ENCODE measurements at regions not wholly inside any gene's neighbourhood (a gene's known extent, or its start where the extent isn't known, plus 50 kb on each side); places are given as distances from the start of the nearest gene placed in this dataset.
A peak's percentile ranks its signal among the peaks of the same experiment; 100 is the strongest.

- H3K4me1 Mint-ChIP-seq (ENCODE audit: low read depth in 2 of 2): peaks cover 13 to 18% of the 10 kb centered on the region in 2 donors
- H3K27ac Mint-ChIP-seq: no peak overlapping the region
- H3K4me3 Mint-ChIP-seq: no peak overlapping the region
- H3K36me3 Mint-ChIP-seq (ENCODE audit: insufficient read depth): no peaks in the 10 kb centered on the region
- H3K27me3 Mint-ChIP-seq: no peaks in the 10 kb centered on the region
- ATAC-seq (replicated peaks) (no peak), DNase-seq (no peak)
- H3K9me3 Mint-ChIP-seq: no peaks in the 10 kb centered on the region
Measured at GRCh38 chr7:132656341-132656740, 80.1 kb upstream of the PLXNA4 start.

DNA sequence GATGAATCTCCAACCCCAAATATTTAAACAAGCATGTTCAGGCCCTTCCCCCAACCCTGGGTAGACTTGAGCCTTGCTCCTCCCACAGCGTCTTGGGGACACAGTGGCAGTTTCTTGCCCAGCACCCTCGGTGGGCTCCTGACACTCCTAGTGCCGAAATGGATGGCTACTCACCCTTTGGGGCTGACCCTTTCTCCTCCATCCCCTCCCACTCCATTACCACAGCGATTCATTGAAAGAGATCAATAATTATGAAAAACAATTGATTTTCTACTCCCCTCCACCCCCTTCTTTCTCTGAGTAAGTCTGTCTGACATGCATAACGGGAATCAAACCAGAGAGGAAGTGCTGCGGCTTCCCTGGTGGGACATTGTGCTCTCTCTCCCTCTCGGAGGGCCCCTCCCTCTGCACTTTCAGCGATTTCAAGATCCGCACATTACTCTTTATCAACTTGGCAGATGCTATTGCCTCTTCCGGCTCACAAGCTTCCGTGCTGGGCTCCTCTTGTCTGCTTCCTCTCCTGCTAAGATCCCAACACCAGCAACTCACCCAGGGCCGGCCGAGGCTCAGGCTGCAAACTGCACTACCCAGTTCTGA is 79.0 kb upstream of the PLXNA4 start:
- peak overlapping the region; percentile 55 to 72 for H3K27ac Mint-ChIP-seq
- ATAC-seq (replicated peaks): peak; percentile 82
- DNase-seq: peak; percentile 5 to 29 (median 9)
- no peaks in the 10 kb centered on the region for H3K9me3 Mint-ChIP-seq
- H3K4me1 Mint-ChIP-seq (ENCODE audit: low read depth in 2 of 2): peaks cover 13 to 18% of the 10 kb centered on the region in 2 donors
- H3K4me3 Mint-ChIP-seq: peak overlapping the region; percentile 71 to 82
- H3K27me3 Mint-ChIP-seq: no peaks in the 10 kb centered on the region
- H3K36me3 Mint-ChIP-seq (ENCODE audit: insufficient read depth): no peaks in the 10 kb centered on the region

- H3K4me3 Mint-ChIP-seq: peak overlapping the region in 1 of 2 donors; percentile 29
- peaks cover 13 to 18% of the 10 kb centered on the region in 2 donors for H3K4me1 Mint-ChIP-seq (ENCODE audit: low read depth in 2 of 2)
- no peaks in the 10 kb centered on the region for H3K36me3 Mint-ChIP-seq (ENCODE audit: insufficient read depth)
- H3K27ac Mint-ChIP-seq: no peak overlapping the region
- H3K9me3 Mint-ChIP-seq: no peaks in the 10 kb centered on the region
- DNase-seq (no peak), ATAC-seq (replicated peaks) (peak; percentile 42)
- H3K27me3 Mint-ChIP-seq: no peaks in the 10 kb centered on the region
Measured at GRCh38 chr7:132654150-132654549, 77.9 kb upstream of the PLXNA4 start.

- Mint-ChIP-seq H3K36me3 (ENCODE audit: insufficient read depth) (no peaks in the 10 kb centered on the region), H3K27me3 (no peaks in the 10 kb centered on the region), H3K4me3 (no peak overlapping the region), H3K27ac (no peak overlapping the region), H3K9me3 (no peaks in the 10 kb centered on the region), H3K4me1 (ENCODE audit: low read depth in 2 of 2) (peaks cover 13 to 18% of the 10 kb centered on the region in 2 donors)
- DNase-seq: no peak
- ATAC-seq (replicated peaks): no peak
Measured at GRCh38 chr7:132653366-132653930, 77.2 kb upstream of the PLXNA4 start.

- Mint-ChIP-seq H3K36me3 (ENCODE audit: insufficient read depth) (no peaks in the 10 kb centered on the region), H3K4me3 (no peak overlapping the region), H3K27me3 (no peaks in the 10 kb centered on the region), H3K9me3 (no peaks in the 10 kb centered on the region), H3K27ac (no peak overlapping the region), H3K4me1 (ENCODE audit: low read depth in 2 of 2) (peaks cover 13 to 18% of the 10 kb centered on the region in 2 donors)
- no peak for ATAC-seq (replicated peaks)
- no peak for DNase-seq
Measured at GRCh38 chr7:132652507-132652906, 76.2 kb upstream of the PLXNA4 start.

DNA sequence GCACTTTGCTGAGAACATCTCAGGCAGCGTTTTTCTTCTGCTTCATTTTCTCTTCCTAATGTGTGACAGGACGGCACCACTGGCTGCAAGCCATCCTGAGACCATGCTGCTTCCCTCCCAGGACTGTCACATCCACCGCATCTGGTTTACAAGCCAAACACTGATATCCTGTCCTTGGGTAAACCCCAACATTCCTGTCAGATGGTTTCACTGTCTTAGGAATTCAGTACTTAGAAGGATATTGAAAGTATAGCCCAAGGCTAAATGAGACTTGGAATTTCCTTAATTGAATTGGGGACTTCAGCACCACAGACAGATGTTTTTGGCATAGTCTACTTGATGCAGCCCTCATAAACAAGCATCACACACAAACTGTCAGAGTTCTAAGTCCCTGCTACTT is 74.2 kb upstream of the PLXNA4 start:
- no peaks in the 10 kb centered on the region for H3K27me3 Mint-ChIP-seq
- H3K9me3 Mint-ChIP-seq: no peaks in the 10 kb centered on the region
- no peak for ATAC-seq (replicated peaks)
- H3K4me3 Mint-ChIP-seq: no peak overlapping the region
- H3K36me3 Mint-ChIP-seq (ENCODE audit: insufficient read depth): no peaks in the 10 kb centered on the region
- DNase-seq: no peak
- no peak overlapping the region for H3K27ac Mint-ChIP-seq
- H3K4me1 Mint-ChIP-seq (ENCODE audit: low read depth in 2 of 2): peaks cover 10% of the 10 kb centered on the region in 2 donors

DNA sequence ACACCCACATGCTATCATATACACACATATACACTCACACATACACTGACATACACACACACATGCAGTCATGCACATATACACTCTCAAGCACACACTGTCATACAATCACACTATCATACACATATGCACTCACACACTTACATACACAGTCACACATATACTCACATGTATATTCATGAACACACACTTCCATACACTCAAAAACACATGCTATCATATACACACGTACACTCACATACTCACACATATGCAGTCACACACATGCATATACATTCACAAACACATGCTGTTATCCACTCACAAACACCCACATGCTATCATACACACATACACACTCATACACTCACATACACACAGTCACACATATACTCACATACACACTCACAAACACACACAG is 71.0 kb upstream of the PLXNA4 start:
- H3K27me3 Mint-ChIP-seq: no peaks in the 10 kb centered on the region
- H3K27ac Mint-ChIP-seq: no peak overlapping the region
- no peaks in the 10 kb centered on the region for H3K9me3 Mint-ChIP-seq
- ATAC-seq (replicated peaks): no peak
- H3K4me3 Mint-ChIP-seq: no peak overlapping the region
- no peak for DNase-seq
- H3K4me1 Mint-ChIP-seq (ENCODE audit: low read depth in 2 of 2): no peaks in the 10 kb centered on the region
- H3K36me3 Mint-ChIP-seq (ENCODE audit: insufficient read depth): no peaks in the 10 kb centered on the region

DNA sequence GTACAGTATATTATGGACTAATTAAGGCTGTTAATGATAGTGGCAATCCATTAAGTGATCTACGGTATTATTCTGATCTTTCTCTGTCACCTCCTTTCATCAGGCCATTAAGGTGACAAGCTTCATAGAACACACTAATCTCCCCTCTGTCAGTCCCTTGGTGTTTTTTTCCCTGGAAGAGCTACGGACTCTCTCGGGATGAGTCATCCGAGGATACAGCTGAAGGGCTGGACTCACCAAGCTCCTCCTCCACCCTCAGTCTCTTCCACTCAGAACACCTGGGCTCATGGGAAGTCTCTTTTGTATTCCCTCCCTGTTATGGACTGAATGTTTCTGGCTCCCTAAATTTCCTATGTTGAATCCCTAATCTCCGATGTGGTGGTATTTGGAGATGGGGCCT is 69.8 kb upstream of the PLXNA4 start:
- Mint-ChIP-seq H3K36me3 (ENCODE audit: insufficient read depth) (no peaks in the 10 kb centered on the region), H3K4me3 (no peak overlapping the region), H3K27me3 (no peaks in the 10 kb centered on the region), H3K9me3 (no peaks in the 10 kb centered on the region), H3K27ac (no peak overlapping the region), H3K4me1 (ENCODE audit: low read depth in 2 of 2) (no peaks in the 10 kb centered on the region)
- DNase-seq (no peak), ATAC-seq (replicated peaks) (no peak)

DNA sequence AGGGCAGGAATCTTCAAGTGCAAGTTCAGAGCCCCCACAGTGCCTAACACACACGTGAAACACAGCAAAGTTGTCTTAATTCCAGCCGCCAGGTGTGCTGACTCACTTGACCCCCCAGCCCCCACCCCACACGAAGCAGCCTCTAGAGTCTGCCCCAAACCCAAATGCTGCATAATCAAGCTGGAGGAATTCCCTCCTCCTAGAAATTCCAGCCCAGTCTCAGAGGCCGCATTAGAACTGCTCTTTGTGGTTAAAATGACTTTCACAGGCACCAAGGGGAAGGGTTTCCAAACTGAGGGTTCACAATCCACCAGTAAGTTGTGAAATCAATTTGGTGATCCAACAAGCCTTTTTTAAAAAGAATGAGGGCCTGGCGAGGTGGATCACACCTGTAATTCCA is 67.0 kb upstream of the PLXNA4 start:
- no peaks in the 10 kb centered on the region for H3K36me3 Mint-ChIP-seq (ENCODE audit: insufficient read depth)
- H3K4me1 Mint-ChIP-seq (ENCODE audit: low read depth in 2 of 2): no peaks in the 10 kb centered on the region
- ATAC-seq (replicated peaks) (no peak), DNase-seq (no peak)
- H3K27me3 Mint-ChIP-seq: no peaks in the 10 kb centered on the region
- H3K9me3 Mint-ChIP-seq: no peaks in the 10 kb centered on the region
- H3K4me3 Mint-ChIP-seq: no peak overlapping the region
- H3K27ac Mint-ChIP-seq: no peak overlapping the region

DNA sequence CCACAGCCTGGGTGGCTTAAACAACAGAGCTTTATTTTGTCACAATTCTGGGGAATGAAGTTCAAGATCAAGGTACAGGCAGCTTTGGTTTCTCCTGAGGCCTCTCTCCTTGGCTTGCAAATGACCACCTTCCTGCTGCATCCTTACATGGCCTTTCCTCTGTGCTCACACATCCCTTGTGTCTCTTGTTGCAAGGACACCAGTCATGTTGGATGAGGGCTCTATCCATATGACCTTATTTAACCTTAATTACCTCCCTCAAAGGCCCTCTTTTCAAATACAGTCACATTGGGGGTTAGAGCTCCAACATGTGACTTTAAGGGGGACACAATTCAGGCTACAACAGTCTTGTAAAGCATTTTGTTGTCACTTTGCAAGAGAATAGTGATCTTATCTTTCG is 65.0 kb upstream of the PLXNA4 start:
- ATAC-seq (replicated peaks): no peak
- Mint-ChIP-seq H3K4me3 (no peak overlapping the region), H3K36me3 (ENCODE audit: insufficient read depth) (no peaks in the 10 kb centered on the region), H3K9me3 (no peaks in the 10 kb centered on the region), H3K4me1 (ENCODE audit: low read depth in 2 of 2) (no peaks in the 10 kb centered on the region), H3K27ac (no peak overlapping the region), H3K27me3 (peaks cover 15 to 17% of the 10 kb centered on the region in 2 donors)
- DNase-seq: no peak

DNA sequence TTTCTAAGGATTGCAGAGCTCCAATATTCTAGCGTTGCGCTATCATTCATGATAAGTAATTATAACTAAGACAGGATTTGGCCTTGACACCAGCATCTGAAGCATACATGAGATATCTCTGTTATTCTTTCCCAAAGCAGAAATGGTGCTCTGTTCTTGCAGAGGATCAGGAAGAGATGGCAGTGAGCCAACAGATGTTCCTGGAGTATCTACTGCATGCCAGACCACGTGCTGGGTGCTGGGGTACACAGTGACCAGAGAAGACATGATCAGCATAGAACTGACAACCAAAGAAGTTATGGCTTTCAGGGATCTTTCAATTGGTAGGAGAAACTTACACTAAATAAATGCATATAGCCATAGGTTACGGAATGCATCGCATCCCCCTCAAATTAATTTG is 63.7 kb upstream of the PLXNA4 start:
- Mint-ChIP-seq H3K27me3 (peaks cover 17 to 25% of the 10 kb centered on the region in 2 donors), H3K27ac (no peak overlapping the region), H3K9me3 (no peaks in the 10 kb centered on the region), H3K4me1 (ENCODE audit: low read depth in 2 of 2) (no peaks in the 10 kb centered on the region), H3K36me3 (ENCODE audit: insufficient read depth) (no peaks in the 10 kb centered on the region), H3K4me3 (no peak overlapping the region)
- no peak for DNase-seq
- ATAC-seq (replicated peaks): no peak

DNA sequence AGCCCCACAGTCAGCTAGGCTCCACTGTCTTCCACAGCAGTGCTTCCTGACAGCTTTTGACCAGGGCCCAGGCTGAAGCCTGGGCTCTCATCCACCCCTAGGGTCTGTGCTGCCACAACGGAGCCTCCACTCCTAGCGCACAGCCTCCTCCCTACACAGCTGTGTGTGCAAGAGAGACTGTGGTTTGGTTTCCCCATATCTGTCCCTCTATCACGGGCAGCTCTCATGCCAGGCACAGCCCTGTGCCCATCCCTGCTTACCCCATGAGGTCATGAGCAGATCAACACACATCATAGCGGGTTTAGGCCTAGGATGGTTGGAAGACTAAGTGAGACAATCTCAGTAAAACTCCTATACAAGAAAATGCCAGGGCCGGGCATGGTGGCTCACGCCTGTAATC is 61.7 kb upstream of the PLXNA4 start:
- Mint-ChIP-seq H3K4me3 (no peak overlapping the region), H3K36me3 (ENCODE audit: insufficient read depth) (no peaks in the 10 kb centered on the region), H3K27ac (no peak overlapping the region), H3K4me1 (ENCODE audit: low read depth in 2 of 2) (no peaks in the 10 kb centered on the region), H3K9me3 (no peaks in the 10 kb centered on the region), H3K27me3 (peaks cover 17 to 25% of the 10 kb centered on the region in 2 donors)
- no peak for ATAC-seq (replicated peaks)
- DNase-seq: no peak

DNA sequence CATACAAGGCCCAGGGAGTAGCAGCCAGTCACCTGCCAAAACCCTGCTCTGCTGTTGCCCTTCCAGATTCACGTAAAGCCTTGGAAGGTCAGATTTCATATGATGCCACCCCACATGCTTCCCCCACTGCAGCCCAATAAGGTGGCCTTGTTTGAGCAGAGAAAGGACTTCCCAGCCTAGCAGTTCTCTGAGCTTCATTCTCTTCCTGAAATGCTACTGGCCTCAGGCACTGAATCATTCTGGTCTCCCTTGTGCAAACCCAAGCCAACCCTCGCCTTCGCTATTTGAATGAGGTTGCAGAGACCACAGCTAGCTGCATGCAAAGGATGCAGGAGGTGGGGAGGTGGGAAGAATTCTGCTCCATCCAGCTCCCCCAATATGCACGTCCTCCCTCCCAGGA is 60.3 kb upstream of the PLXNA4 start:
- Mint-ChIP-seq H3K27ac (no peak overlapping the region), H3K36me3 (ENCODE audit: insufficient read depth) (no peaks in the 10 kb centered on the region), H3K9me3 (no peaks in the 10 kb centered on the region), H3K4me3 (no peak overlapping the region), H3K27me3 (peaks cover 17 to 27% of the 10 kb centered on the region in 2 donors), H3K4me1 (ENCODE audit: low read depth in 2 of 2) (no peaks in the 10 kb centered on the region)
- ATAC-seq (replicated peaks): no peak
- DNase-seq: no peak

DNA sequence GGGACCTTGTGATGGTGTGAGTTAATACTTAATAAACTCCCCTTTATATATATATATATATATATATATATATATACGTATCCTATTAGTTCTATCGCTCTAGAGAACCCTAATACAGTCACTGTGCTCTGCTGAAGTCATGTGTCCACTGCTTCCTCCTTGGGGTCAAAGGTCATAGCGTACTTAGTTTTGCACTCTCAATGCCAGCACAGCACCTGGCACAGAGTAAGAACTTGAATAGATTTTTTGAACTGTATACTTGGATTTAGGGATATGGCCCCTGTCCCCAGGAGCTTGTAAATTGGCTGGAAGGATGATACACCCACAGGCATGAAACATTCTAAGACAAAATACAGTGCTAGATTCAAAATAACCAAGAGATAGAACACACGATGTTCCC is 58.9 kb upstream of the PLXNA4 start:
- ATAC-seq (replicated peaks): no peak
- H3K27ac Mint-ChIP-seq: no peak overlapping the region
- H3K9me3 Mint-ChIP-seq: no peaks in the 10 kb centered on the region
- H3K4me1 Mint-ChIP-seq (ENCODE audit: low read depth in 2 of 2): no peaks in the 10 kb centered on the region
- DNase-seq: no peak
- H3K27me3 Mint-ChIP-seq: peaks cover 17 to 31% of the 10 kb centered on the region in 2 donors
- no peaks in the 10 kb centered on the region for H3K36me3 Mint-ChIP-seq (ENCODE audit: insufficient read depth)
- no peak overlapping the region for H3K4me3 Mint-ChIP-seq

Data from effector memory CD8-positive, alpha-beta T cell (primary cell).